G401 (cell line): ENCODE measurements at regions not wholly inside any gene's neighbourhood (a gene's known extent, or its start where the extent isn't known, plus 50 kb on each side); places are given as distances from the start of the nearest gene placed in this dataset.

Experiments used
- DNase-seq: peaks from one replicate; pipeline ENCODE4 v3.0.0-alpha.2; 2015; ENCODE audit warnings: low spot score
- in situ Hi-C: cut with HindIII; loops from 2 replicates; pipeline ENCODE4 v1.10.0; 2016; ENCODE audit warnings: low sequenced_read_pairs, mixed read lengths

GRCh38 chr13:60755380-60756163 is 358.6 kb downstream of the TDRD3 start:
- in situ Hi-C loops, result no loop called here
- DNase-seq, result no peak

- no peak for DNase-seq
- in situ Hi-C loops, result no loop called here
Observed at GRCh38 chr13:60754211-60755090, 357.4 kb downstream of the TDRD3 start.

GRCh38 chr13:60753641-60754040 is 356.6 kb downstream of the TDRD3 start:
- in situ Hi-C loops, result no loop called here
- DNase-seq, result no peak

- no peak for DNase-seq
- in situ Hi-C loops, result no loop called here
Observed at GRCh38 chr13:60745343-60745742, 348.3 kb downstream of the TDRD3 start.

GRCh38 chr13:60733933-60734332 is 336.9 kb downstream of the TDRD3 start:
- no peak for DNase-seq
- in situ Hi-C loops, result no loop called here

GRCh38 chr13:60727140-60727539 is 330.1 kb downstream of the TDRD3 start:
- in situ Hi-C loops, result no loop called here
- no peak for DNase-seq

GRCh38 chr13:60721063-60721462 is 324.0 kb downstream of the TDRD3 start:
- in situ Hi-C loops, result no loop called here
- no peak for DNase-seq

- DNase-seq, result no peak
- in situ Hi-C loops, result no loop called here
Observed at GRCh38 chr13:60720590-60720989, 323.6 kb downstream of the TDRD3 start.

- in situ Hi-C loops, result no loop called here
- DNase-seq, result no peak
Observed at GRCh38 chr13:60716313-60716712, 319.3 kb downstream of the TDRD3 start.

- DNase-seq, result no peak
Observed at GRCh38 chr13:60707878-60708277, 310.9 kb downstream of the TDRD3 start.

GRCh38 chr13:60701895-60702294 is 304.9 kb downstream of the TDRD3 start:
- in situ Hi-C loops, result no loop called here
- DNase-seq, result no peak

More at GRCh38 chr13:60707878-60708277, 310.9 kb downstream of the TDRD3 start:
- in situ Hi-C loops, result no loop called here

GRCh38 chr13:60700994-60701393 is 304.0 kb downstream of the TDRD3 start:
- no peak for DNase-seq
- in situ Hi-C loops, result no loop called here

- no peak for DNase-seq
- in situ Hi-C loops, result no loop called here
Observed at GRCh38 chr13:60699636-60700035, 302.6 kb downstream of the TDRD3 start.

GRCh38 chr13:60696602-60697001 is 299.6 kb downstream of the TDRD3 start:
- in situ Hi-C loops, result no loop called here
- no peak for DNase-seq

- in situ Hi-C loops, result no loop called here
- no peak for DNase-seq
Observed at GRCh38 chr13:60691268-60691667, 294.2 kb downstream of the TDRD3 start.

- in situ Hi-C loops, result no loop called here
- no peak for DNase-seq
Observed at GRCh38 chr13:60690604-60691003, 293.6 kb downstream of the TDRD3 start.

- no peak for DNase-seq
- in situ Hi-C loops, result no loop called here
Observed at GRCh38 chr13:60689571-60689970, 292.6 kb downstream of the TDRD3 start.

- no peak for DNase-seq
- in situ Hi-C loops, result no loop called here
Observed at GRCh38 chr13:60689076-60689475, 292.1 kb downstream of the TDRD3 start.

- DNase-seq, result no peak
- in situ Hi-C loops, result no loop called here
Observed at GRCh38 chr13:60679928-60680694, 283.1 kb downstream of the TDRD3 start.

GRCh38 chr13:60679131-60679530 is 282.1 kb downstream of the TDRD3 start:
- DNase-seq, result no peak
- in situ Hi-C loops, result no loop called here
